NB4 (cell line): ENCODE measurements at regions not wholly inside any gene's neighbourhood (a gene's known extent, or its start where the extent isn't known, plus 50 kb on each side); places are given as distances from the start of the nearest gene placed in this dataset.

Experiments used
- CTCF ChIP-seq: IDR thresholded peaks from one replicate; pipeline ENCODE4 v1.5.1; 2012; ENCODE audit warnings: low read depth, low read length
- POLR2A ChIP-seq: IDR thresholded peaks from 2 replicates; pipeline ENCODE4 v1.6.1; 2011; ENCODE audit warnings: mild to moderate bottlenecking; ENCODE audit not compliant: insufficient read length; ENCODE audit errors: extremely low read depth

DNA sequence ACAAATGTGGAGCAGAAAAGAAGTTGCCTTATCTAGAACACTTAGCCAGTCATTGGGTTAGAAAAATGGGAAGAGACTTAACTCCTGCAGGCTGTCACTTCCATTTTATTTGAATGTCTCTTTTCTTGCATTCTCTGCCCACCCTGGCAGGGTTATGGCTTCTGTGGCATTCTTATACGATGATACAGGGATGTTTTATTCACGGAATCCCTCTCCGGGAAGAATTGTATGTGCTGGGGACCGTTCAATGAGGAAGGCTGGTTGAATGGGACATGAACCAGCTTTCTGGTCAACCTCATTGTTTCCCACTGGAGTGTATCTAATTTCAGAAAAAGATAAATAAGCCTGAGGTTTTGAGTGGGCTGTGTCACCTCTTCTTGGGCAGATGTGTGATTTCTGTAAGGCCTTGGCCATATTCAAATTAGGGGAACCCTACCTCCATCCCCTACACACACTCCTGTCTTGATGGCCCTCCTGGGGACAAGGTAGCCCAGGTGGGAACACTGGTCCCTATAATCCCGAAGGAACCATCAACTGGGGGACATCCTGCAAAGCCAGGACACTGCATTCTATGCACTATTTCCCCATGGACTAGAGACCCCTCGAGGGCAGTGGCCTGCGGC lies 174.8 kb upstream of the GSC start:
- TF ChIP-seq POLR2A (no peak), CTCF (no peak)
